ENCODE measurements at regions not wholly inside any gene's neighbourhood (a gene's known extent, or its start where the extent isn't known, plus 50 kb on each side); places are given as distances from the start of the nearest gene placed in this dataset.

DNA sequence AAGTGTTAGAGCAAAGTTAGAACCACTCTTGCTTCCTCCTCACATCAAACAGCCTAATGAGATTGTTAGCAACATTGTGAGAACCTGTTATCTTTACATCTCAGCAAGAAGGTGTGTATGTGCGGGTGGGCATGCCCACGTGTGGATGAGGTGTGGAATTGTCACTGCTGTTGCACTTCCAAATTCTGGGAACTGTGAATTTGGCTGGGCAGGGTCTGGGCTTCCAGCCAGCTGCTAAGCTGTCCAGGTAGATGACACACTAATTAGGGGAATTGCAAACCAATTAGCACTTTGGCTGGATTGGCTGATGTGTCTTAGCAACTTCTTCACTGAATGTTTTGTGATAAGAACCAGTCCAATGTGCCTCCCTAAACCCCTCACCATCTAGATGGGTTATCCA is 848.2 kb downstream of the DHX35 start:
- DNase-seq (ENCODE audit: low read depth in 4 of 4, low spot score in 2 of 4), result no peak

DNA sequence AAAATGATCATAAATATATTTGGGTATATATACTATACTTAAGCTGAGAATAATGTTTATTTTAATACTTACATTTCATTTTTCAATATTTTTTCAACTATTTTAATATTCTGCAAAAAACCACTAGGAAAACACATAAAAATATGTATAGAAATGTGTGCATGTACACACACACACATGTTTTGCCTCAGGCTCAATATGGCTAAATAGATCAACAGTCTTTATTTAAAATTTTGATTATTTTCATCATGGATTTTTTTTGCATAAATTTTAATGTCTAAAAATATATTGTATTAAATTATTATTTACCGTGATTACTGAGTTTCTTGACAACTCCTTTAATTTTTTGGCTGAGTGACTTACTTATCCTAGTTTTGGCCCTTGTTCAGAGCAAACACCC is 846.5 kb downstream of the DHX35 start:
- DNase-seq (ENCODE audit: low read depth in 4 of 4, low spot score in 2 of 4), result no peak

- no peak for DNase-seq (ENCODE audit: low read depth in 4 of 4, low spot score in 2 of 4)
Measured at GRCh38 chr20:39800548-39800947, 838.4 kb downstream of the DHX35 start.

DNA sequence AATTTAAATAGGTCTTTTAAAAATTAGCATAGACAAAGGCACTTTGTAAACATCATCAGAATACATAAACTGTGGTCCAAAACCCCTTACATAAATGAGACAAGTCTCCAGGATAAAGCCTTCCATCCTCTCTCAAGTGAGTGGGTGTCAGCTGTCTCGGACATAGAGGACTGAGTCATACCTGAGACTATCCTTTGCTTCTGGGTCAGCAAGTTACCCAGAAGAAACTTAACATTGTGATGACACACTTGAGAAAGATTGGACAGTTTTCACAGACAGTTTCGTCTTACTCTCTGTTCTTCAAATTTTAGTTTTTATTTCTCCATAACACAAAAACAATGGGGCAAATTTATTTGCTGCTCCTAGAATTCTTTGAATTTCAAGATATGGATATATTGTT is 838.0 kb downstream of the DHX35 start:
- no peak for DNase-seq (ENCODE audit: low read depth in 4 of 4, low spot score in 2 of 4)

GRCh38 chr20:39799366-39799965 is 837.3 kb downstream of the DHX35 start:
- DNase-seq (ENCODE audit: low read depth in 4 of 4, low spot score in 2 of 4), result no peak

- DNase-seq (ENCODE audit: low read depth in 4 of 4, low spot score in 2 of 4), result no peak
Measured at GRCh38 chr20:39795401-39796272, 833.5 kb downstream of the DHX35 start.

- DNase-seq (ENCODE audit: low read depth in 4 of 4, low spot score in 2 of 4), result no peak
Measured at GRCh38 chr20:39792334-39792733, 830.2 kb downstream of the DHX35 start.

- DNase-seq (ENCODE audit: low read depth in 4 of 4, low spot score in 2 of 4), result no peak
Measured at GRCh38 chr20:39789411-39789810, 827.3 kb downstream of the DHX35 start.

DNA sequence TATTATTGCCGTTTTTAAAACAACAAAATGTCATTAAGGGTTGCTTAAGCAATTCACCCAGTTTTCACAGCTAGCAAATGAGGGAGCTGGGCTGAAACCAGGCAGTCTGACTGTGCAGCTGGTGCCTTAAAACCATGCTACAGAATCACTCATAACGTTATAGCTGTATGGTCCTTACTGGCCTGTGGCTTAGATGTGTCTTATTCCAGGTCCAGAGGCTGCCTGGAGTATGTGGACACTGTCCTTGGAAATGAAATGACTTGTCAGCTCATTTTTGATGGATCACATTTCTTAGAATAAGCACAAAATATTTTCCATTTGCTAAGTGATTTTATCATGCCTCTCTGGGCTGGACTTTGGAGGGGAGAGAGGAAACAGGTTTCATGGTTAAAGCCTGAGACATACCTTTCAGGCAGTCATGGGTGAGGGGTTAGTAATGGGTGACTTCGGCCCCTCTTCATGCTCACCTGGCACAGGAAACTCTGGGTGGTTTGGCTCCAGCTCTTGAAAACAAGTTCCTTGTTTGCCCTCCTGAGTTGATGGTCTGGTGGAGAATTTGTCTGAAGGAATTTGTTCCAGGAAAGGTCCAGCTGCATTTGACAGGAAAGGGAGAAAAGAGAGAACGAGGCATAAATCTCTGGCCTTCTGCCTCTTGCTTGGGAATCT is 823.2 kb downstream of the DHX35 start:
- peak in 1 of 4 donors; percentile 23 for DNase-seq (ENCODE audit: low read depth in 4 of 4, low spot score in 2 of 4)

DNA sequence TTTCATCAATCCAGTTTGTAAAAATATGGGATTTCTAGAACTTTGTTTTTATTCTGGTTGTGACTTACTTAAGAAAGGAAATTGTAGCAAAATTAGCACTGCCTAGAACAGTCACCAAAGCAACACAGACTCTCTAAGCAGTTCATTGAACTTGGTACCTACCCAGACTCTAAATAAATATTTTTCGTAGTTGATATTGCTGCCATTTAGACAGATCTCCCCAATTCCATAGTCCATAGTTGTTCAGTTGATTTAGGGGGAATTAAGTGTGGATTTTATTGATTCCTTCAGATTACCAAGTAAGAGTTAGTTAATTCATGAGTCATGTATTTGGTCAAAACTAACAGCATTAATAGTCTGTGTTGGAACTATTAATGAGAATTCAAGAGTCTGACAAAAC is 822.5 kb downstream of the DHX35 start:
- no peak for DNase-seq (ENCODE audit: low read depth in 4 of 4, low spot score in 2 of 4)

- no peak for DNase-seq (ENCODE audit: low read depth in 4 of 4, low spot score in 2 of 4)
Measured at GRCh38 chr20:39778847-39779604, 816.9 kb downstream of the DHX35 start.

GRCh38 chr20:39778431-39778830 is 816.3 kb downstream of the DHX35 start:
- no peak for DNase-seq (ENCODE audit: low read depth in 4 of 4, low spot score in 2 of 4)

- no peak for DNase-seq (ENCODE audit: low read depth in 4 of 4, low spot score in 2 of 4)
Measured at GRCh38 chr20:39777610-39778009, 815.5 kb downstream of the DHX35 start.

DNA sequence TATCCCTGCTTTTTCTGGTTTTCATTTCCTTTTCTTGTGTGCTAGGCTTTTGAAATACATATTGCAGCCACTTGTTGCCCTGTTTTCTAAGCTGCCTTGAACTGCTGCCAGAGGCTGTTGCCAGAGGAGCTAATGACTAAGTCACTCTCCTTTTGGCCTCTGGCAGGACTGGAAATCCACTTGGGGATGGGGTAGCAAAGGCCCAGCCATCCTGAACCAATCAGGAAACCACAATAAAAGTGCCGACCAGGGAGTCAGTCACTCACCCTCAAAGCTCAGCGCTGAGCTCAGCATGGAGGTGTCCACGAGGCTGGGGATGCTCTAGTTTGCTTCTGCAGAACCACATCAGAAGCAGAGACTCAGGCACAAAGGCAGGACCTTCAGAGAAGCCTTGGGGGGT is 813.0 kb downstream of the DHX35 start:
- DNase-seq (ENCODE audit: low read depth in 4 of 4, low spot score in 2 of 4), result no peak

DNA sequence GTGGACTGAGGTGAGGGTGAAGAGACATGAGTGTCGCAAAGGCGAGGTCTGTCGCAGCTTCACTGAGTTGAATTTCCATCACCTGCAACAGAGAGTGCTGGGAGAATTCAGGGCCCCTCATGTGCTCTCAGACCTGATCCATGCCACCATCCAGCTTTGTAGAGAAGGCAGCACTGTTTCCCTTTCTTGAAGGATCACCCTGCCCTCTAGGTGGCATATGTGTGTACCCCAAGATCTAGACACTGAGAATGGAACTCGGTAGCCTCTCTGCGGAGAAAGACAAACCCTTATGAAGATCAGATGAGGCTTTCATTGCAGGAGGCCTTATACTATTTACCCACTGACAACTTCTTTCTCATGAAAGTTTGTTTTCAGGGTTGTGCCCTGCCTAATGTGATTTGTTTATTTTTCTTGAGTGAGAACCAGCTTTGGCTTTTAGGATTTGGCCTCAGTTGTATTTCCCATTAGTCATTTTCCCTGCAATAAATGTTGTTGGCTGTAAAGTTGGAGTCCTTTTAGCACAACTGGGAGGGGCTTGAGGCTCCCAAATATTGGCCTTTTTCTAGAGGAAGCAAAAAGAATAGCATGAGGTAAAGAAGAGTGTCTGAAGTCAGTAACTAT is 811.3 kb downstream of the DHX35 start:
- DNase-seq (ENCODE audit: low read depth in 4 of 4, low spot score in 2 of 4), result no peak

DNA sequence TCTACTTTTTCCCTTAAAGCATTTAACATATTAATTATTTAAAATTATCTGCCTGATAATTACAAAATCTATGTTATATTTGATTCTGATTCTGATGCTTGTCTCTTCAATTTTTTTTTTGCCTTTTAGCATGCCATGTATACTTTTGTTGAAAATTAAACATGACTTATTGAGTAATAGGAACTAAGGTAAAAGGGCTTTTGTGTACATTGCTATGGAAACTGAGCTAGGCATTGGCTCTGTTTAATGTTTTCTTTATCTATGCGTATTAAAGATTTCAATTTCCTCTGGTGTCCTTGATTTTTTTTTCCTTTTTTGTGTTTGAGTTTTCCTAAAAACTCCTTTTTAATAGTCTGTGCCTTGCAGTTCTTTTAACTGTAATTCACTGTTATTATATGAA is 805.2 kb downstream of the DHX35 start:
- no peak for DNase-seq (ENCODE audit: low read depth in 4 of 4, low spot score in 2 of 4)

DNA sequence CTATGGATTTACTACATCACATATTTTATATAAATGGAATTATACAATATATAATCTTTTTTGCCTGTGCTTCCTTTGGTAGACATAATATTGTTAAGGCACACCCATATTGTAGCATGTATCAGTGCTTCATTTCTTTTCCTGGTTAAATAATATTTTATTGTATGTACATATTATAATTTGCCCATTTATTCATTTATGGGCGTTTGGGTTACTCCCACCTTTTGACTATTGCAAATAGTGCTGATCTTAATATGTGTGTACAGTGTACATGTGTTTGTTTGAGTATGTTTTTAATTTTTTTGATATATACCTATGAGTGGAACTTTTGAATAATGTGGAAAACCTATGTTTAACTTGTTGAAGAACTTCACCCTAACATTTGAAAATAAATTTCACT is 804.2 kb downstream of the DHX35 start:
- DNase-seq (ENCODE audit: low read depth in 4 of 4, low spot score in 2 of 4), result no peak

DNA sequence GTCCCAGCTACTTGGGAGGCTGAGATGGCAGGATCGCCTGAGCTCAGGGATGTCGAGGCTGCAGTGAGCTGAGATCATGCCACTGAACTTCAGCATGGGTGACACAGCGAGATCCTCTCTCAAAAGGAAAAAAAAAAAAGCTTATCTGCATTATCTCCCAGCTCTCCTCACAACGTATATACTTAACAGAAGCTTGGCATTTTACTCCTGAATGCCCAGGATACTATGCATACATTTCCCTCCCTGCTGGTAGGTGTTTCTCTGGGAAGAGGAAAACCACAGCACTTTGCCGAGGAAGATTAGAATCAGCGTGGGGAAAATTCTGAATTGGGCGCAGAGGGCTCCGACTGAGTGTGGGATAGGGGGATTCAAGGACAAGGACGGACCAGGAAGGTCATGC is 800.6 kb downstream of the DHX35 start:
- DNase-seq (ENCODE audit: low read depth in 4 of 4, low spot score in 2 of 4), result no peak

DNA sequence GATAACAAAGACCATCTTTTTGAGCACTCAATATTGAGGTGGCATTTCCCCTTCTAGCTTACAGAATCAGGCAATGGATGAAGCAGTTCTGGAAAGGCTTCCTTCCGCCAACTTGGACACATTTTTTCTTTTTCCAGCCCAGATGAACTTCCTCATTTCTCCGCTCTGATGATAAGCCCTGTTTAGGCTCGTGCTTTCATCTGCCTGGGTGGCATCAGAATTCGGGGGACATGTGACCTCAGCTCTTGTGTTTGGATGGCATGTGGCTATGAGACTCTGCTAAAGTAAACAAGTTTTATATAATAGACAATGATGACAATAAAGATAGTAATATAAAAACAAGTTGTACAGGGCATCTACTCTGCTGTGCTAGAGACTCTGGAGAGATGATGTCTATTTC is 796.7 kb downstream of the DHX35 start:
- DNase-seq (ENCODE audit: low read depth in 4 of 4, low spot score in 2 of 4), result no peak

GRCh38 chr20:39756828-39757227 is 794.7 kb downstream of the DHX35 start:
- DNase-seq (ENCODE audit: low read depth in 4 of 4, low spot score in 2 of 4), result no peak

- DNase-seq (ENCODE audit: low read depth in 4 of 4, low spot score in 2 of 4), result no peak
Measured at GRCh38 chr20:39756369-39756768, 794.2 kb downstream of the DHX35 start.

Measured in left renal cortex interstitium (tissue), 4 donors.